GM12878 (cell line): ENCODE measurements at regions not wholly inside any gene's neighbourhood (a gene's known extent, or its start where the extent isn't known, plus 50 kb on each side); places are given as distances from the start of the nearest gene placed in this dataset.

Experiments used
- ATF2 ChIP-seq: IDR thresholded peaks from 2 replicates; pipeline ENCODE4 v1.6.1; 2012; ENCODE audit warnings: low read length, inconsistent platforms
- CTCF ChIP-seq, 3 experiments: IDR thresholded peaks in 2 of 3; conservative IDR thresholded peaks in 1 of 3; 2 replicates each; pipeline ENCODE4 v1.5.1; 2011; ENCODE audit warnings: low read depth in 3 of 3, low read length in 3 of 3, mild to moderate bottlenecking in 3 of 3, control low read depth in 2 of 3, moderate library complexity in 2 of 3, inconsistent platforms in 1 of 3, mixed read lengths in 1 of 3; ENCODE audit not compliant: control insufficient read depth in 2 of 3, insufficient read depth in 1 of 3; ENCODE audit errors: extremely low read depth in 1 of 3
- EP300 ChIP-seq, 2 experiments: fragments of 150-350 bp in 1 of 2; IDR thresholded peaks; 2 replicates each; pipeline ENCODE4 v1.6.1; 2011 to 2012; ENCODE audit warnings: low read depth in 2 of 2, low read length in 2 of 2, borderline replicate concordance in 1 of 2, improper control_type of control experiment in 1 of 2, inconsistent platforms in 1 of 2; ENCODE audit not compliant: control insufficient read depth in 1 of 2
- FOXM1 ChIP-seq: IDR thresholded peaks from 2 replicates; pipeline ENCODE4 v1.6.1; 2012; ENCODE audit warnings: low read depth, mild to moderate bottlenecking, inconsistent platforms, low read length, moderate library complexity
- MAX ChIP-seq: IDR thresholded peaks from 2 replicates; pipeline ENCODE4 v1.6.1; 2012; ENCODE audit warnings: low read depth, low read length, improper control_type of control experiment
- PBX3 ChIP-seq: IDR thresholded peaks from 2 replicates; pipeline ENCODE4 v1.6.1; 2011; ENCODE audit warnings: mild to moderate bottlenecking, low read depth, low read length, moderate library complexity; ENCODE audit not compliant: insufficient replicate concordance
- POU2F2 ChIP-seq: IDR thresholded peaks from 3 replicates; pipeline ENCODE4 v1.6.1; 2011; ENCODE audit warnings: low read depth, mild to moderate bottlenecking, low read length, borderline replicate concordance
- SUZ12 ChIP-seq: fragments of 200-600 bp; sonication (generic); IDR thresholded peaks from one replicate; pipeline ENCODE4 v1.6.1; 2018; ENCODE audit warnings: antibody characterized with exemption, mild to moderate bottlenecking; ENCODE audit not compliant: unreplicated experiment
- USF1 ChIP-seq: IDR thresholded peaks from 2 replicates; pipeline ENCODE4 v1.6.1; 2011; ENCODE audit warnings: borderline replicate concordance, low read depth, mild to moderate bottlenecking, moderate library complexity, mixed read lengths, low read length; ENCODE audit not compliant: insufficient read depth; ENCODE audit errors: extremely low read length

- TF ChIP-seq EP300 (IDR thresholded peaks at IDR 0.05; ENCODE audit: borderline replicate concordance in 1 of 2, control insufficient read depth in 1 of 2, low read depth in 2 of 2, low read length in 2 of 2): no peak
- no peak for TF ChIP-seq MAX
- TF ChIP-seq POU2F2: no peak
- no peak for TF ChIP-seq USF1
- no peak for TF ChIP-seq PBX3
- TF ChIP-seq CTCF (IDR thresholded peaks at IDR 0.05 in 2 of 3, conservative IDR thresholded peaks at IDR 0.05 in 1 of 3; ENCODE audit: control insufficient read depth in 2 of 3, extremely low read depth in 1 of 3, insufficient read depth in 1 of 3, low read depth in 3 of 3, low read length in 3 of 3): no peak
- TF ChIP-seq ATF2: no peak
- no peak for TF ChIP-seq FOXM1
- no peak for TF ChIP-seq SUZ12
Observed at GRCh38 chr11:25777343-25777742, 554.6 kb upstream of the ANO3 start.
